Fibroblast of the aortic adventitia (primary cell): ENCODE measurements at regions not wholly inside any gene's neighbourhood (a gene's known extent, or its start where the extent isn't known, plus 50 kb on each side); places are given as distances from the start of the nearest gene placed in this dataset.

Experiments used
- DNase-seq: peaks from one replicate; pipeline ENCODE4 v3.0.0-alpha.2; 2010; ENCODE audit warnings: low read depth
- H3K4me3 ChIP-seq: 2 replicates; pipeline ENCODE4 v1.5.1; 2011; ENCODE audit warnings: low read depth, mild to moderate bottlenecking, control low read depth, low read length, moderate library complexity
- TF ChIP-seq, protein P1 (sequence below): IDR thresholded peaks from 2 replicates; pipeline ENCODE4 v1.5.1; 2011; ENCODE audit warnings: mild to moderate bottlenecking, low read length, control low read depth, inconsistent platforms; ENCODE audit not compliant: insufficient read depth

- no peak for DNase-seq
- no peak overlapping the region for H3K4me3 ChIP-seq
- TF ChIP-seq, protein P1, sequence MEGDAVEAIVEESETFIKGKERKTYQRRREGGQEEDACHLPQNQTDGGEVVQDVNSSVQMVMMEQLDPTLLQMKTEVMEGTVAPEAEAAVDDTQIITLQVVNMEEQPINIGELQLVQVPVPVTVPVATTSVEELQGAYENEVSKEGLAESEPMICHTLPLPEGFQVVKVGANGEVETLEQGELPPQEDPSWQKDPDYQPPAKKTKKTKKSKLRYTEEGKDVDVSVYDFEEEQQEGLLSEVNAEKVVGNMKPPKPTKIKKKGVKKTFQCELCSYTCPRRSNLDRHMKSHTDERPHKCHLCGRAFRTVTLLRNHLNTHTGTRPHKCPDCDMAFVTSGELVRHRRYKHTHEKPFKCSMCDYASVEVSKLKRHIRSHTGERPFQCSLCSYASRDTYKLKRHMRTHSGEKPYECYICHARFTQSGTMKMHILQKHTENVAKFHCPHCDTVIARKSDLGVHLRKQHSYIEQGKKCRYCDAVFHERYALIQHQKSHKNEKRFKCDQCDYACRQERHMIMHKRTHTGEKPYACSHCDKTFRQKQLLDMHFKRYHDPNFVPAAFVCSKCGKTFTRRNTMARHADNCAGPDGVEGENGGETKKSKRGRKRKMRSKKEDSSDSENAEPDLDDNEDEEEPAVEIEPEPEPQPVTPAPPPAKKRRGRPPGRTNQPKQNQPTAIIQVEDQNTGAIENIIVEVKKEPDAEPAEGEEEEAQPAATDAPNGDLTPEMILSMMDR: no peak
Observed at GRCh38 chr17:6327007-6327406, 107.9 kb downstream of the AIPL1 start.

GRCh38 chr17:6326483-6326882 lies 108.4 kb downstream of the AIPL1 start:
- no peak overlapping the region for H3K4me3 ChIP-seq
- TF ChIP-seq, protein P1: no peak
- DNase-seq: no peak

DNA sequence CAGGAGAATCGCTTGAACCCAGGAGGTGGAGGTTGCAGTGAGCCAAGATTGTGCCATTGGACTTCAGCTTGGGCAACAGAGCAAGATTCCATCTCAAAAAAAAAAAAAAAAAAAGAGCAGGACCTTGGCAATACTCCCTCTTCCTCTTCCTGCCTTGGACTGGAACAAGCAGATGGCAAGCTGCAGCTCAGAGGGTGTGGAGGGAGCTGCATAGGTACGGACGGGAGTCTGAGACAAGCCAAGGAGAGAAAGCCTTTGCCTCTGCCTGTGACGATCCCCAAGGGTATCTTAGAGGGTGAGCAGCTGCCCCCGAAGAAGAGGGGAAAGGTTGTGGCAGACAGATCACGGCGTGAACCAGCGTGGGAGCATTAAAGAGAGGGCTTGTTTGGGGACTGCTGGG lies 109.2 kb downstream of the AIPL1 start:
- TF ChIP-seq, protein P1: no peak
- no peak for DNase-seq
- H3K4me3 ChIP-seq: no peak overlapping the region

DNA sequence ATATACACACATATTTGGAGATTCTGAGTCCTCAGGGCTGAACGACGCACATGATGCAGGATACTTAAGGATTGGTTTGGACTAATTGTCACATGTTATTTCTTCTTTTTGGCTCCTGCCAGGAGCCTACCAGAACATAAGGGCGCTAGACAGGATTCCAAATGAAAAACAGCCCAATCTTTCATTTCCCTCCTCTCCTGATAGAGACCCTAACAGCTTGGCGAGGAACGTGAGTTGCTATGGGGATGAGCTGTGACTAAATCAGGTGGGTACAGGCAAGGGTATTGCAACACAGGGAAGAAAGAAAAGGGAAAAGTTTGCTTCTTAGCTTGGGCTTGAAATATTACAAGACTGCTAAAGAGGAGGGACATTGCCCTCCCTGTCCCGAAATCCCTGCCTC lies 109.9 kb downstream of the AIPL1 start:
- H3K4me3 ChIP-seq: no peak overlapping the region
- TF ChIP-seq, protein P1: no peak
- DNase-seq: no peak

DNA sequence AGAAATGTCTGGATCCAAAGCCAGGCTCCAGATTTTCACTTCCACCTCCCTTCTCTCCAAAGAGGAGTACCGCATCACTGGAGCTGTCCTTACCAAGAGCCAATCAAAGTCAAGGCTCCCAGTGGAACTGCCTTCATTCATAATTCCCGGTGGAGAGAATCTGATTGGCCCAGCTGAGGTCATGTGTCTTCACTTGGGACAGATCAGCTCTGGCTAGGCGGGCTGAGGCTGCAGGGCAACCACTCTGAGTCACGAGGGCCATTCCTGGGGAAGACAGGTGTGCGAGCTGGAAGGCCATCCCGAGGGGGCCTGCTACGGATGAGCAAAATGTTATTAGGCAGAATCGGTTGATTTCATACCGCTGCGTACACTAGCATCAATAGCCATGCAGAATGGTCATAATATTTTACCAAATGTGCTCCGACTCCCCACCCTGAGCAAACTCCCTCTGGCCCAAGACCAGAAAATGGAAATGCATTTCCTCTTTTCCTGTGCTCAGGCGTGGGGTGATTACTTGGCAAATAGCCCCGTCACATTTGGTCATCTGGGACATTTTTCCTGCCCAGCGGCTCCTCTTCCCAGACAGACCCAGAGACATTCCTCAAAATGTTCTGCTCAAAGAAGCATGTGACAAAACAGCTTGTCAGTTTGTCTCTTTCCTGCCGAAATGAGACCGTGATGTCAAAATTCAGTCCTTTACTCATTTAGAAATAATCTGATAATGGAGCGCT lies 111.1 kb downstream of the AIPL1 start:
- DNase-seq: no peak
- H3K4me3 ChIP-seq: no peak overlapping the region
- TF ChIP-seq, protein P1: no peak

DNA sequence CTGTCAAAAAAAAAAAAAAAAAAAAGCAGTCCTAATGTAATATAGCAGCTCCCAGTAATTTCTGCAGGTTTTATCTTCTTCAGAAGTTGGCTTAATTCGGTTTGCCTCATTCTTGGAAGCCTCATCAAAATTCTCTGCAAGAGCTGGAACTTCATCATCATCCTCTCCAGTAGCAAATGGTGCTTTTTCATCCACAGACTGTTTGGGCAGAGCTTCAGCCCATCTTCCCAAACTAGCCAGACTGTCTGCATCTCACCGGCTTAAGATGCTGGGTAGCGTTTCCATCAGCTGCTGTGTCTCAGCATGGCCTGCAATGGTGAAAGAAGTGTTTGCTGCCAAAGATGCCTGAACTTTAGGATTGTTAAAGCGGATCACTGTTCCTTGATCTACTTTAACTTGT lies 112.6 kb downstream of the AIPL1 start:
- no peak overlapping the region for H3K4me3 ChIP-seq
- no peak for DNase-seq
- TF ChIP-seq, protein P1: no peak

GRCh38 chr17:6314311-6314710 lies 120.6 kb downstream of the AIPL1 start:
- TF ChIP-seq, protein P1: no peak
- H3K4me3 ChIP-seq: no peak overlapping the region
- no peak for DNase-seq
